K562 (cell line): ENCODE measurements at regions not wholly inside any gene's neighbourhood (a gene's known extent, or its start where the extent isn't known, plus 50 kb on each side); places are given as distances from the start of the nearest gene placed in this dataset.

ENCODE experiments used
- ATAC-seq: fragments of 200-7000 bp; cut with Tn5 transposase; 3 replicates; pipeline ENCODE4 v1.9.1; 2020; ENCODE audit warnings: moderate library complexity
- BruUV-seq: library from RNA; stranded (reverse); fragments of 400-500 nt; replicated peaks from 2 replicates; lab custom pipeline; 2021; lab: Mats Ljungman, UMichigan
- CTCF ChIA-PET: fragments of 300-600 bp; formaldehyde crosslinking; extraction: SDS; loops from one replicate; lab custom pipeline; 2021; ENCODE audit warnings: low intra/inter-chr PET ratio; lab: Yijun Ruan, JAX
- POLR2A ChIA-PET: fragments of 300-600, 350-650 bp; sonication (Branson Sonifier 250); formaldehyde crosslinking; extraction: SDS; loops from one replicate; lab custom pipeline; 2021; ENCODE audit warnings: antibody characterized with exemption, inconsistent platforms; lab: Yijun Ruan, JAX
- DNase-seq, 4 experiments: peaks; one replicate each; pipeline versions ENCODE4 v3.0.0 to v3.0.0-alpha.2; 2011 to 2018; ENCODE audit warnings: low spot score in 3 of 4, mixed read lengths in 3 of 4; ENCODE audit errors: extremely low read depth in 1 of 4
- FAIRE-seq: peaks from 2 replicates; lab custom pipeline; 2011; peaks lifted over from hg19 to GRCh38; lab: Jason Lieb, UNC
- H2AFZ ChIP-seq: 2 replicates; pipeline ENCODE4 v1.6.0; 2011; ENCODE audit warnings: low read depth, low read length, control low read depth, inconsistent platforms
- H3K27ac ChIP-seq: fragments of 200-600 bp; 3 replicates; pipeline ENCODE4 v1.8.0; 2011; ENCODE audit warnings: low read depth, mild to moderate bottlenecking, control low read depth, inconsistent platforms, low read length, moderate library complexity, mixed read lengths; ENCODE audit errors: extremely low read depth
- H3K27me3 ChIP-seq, 2 experiments: fragments of 300-600 bp in 1 of 2; 2 replicates in 1 of 2; 3 replicates in 1 of 2; pipeline versions ENCODE4 v1.6.0 to v1.8.0; 2011; ENCODE audit warnings: inconsistent platforms in 2 of 2, low read length in 2 of 2, mild to moderate bottlenecking in 1 of 2, mixed read lengths in 1 of 2, moderate library complexity in 1 of 2; ENCODE audit not compliant: control insufficient read depth in 2 of 2, insufficient read depth in 2 of 2
- H3K36me3 ChIP-seq: fragments of 300-600 bp; 3 replicates; pipeline ENCODE4 v1.8.0; 2011; ENCODE audit warnings: mild to moderate bottlenecking, low read length, inconsistent platforms; ENCODE audit not compliant: control insufficient read depth, insufficient read depth
- H3K4me1 ChIP-seq, 2 experiments: fragments of 200-600 bp in 1 of 2; replicated peaks in 1 of 2; 2 replicates in 1 of 2; 3 replicates in 1 of 2; pipeline versions ENCODE4 v1.5.1 to v1.8.0; 2011; ENCODE audit warnings: inconsistent platforms in 2 of 2, low read length in 2 of 2, mild to moderate bottlenecking in 1 of 2, mixed read lengths in 1 of 2, moderate library complexity in 1 of 2; ENCODE audit not compliant: control insufficient read depth in 2 of 2, insufficient read depth in 2 of 2
- H3K4me2 ChIP-seq: 2 replicates; pipeline ENCODE4 v1.6.1; 2011; ENCODE audit warnings: low read length, control low read depth, inconsistent platforms, mixed read lengths; ENCODE audit not compliant: insufficient read depth
- H3K4me3 ChIP-seq: fragments of 200-600 bp; sonication (generic), shearing (Covaris generic); 2 replicates; pipeline ENCODE4 v1.5.1; 2016; ENCODE audit warnings: control low read depth, inconsistent platforms
- H3K79me2 ChIP-seq: fragments of 200-600 bp; 3 replicates; pipeline ENCODE4 v1.8.0; 2011; ENCODE audit warnings: low read length, inconsistent platforms; ENCODE audit not compliant: control insufficient read depth, insufficient read depth
- H3K9ac ChIP-seq, 2 experiments: 2 replicates each; pipeline versions ENCODE4 v1.6.0 to v1.6.1; 2011; ENCODE audit warnings: low read depth in 2 of 2, low read length in 2 of 2, control low read depth in 1 of 2, inconsistent platforms in 1 of 2, mild to moderate bottlenecking in 1 of 2, mixed read lengths in 1 of 2; ENCODE audit not compliant: insufficient read depth in 1 of 2
- H3K9me1 ChIP-seq: one replicate; pipeline ENCODE4 v1.6.0; 2011; ENCODE audit warnings: inconsistent platforms, mild to moderate bottlenecking, low read length, moderate library complexity; ENCODE audit not compliant: control insufficient read depth, insufficient read depth
- H3K9me3 ChIP-seq: replicated peaks from 2 replicates; pipeline ENCODE4 v1.5.1; 2011; ENCODE audit warnings: low read depth, low read length, inconsistent platforms; ENCODE audit not compliant: control insufficient read depth, insufficient read depth
- H4K20me1 ChIP-seq: replicated peaks from 2 replicates; pipeline ENCODE4 v1.6.1; 2011; ENCODE audit warnings: low read length, inconsistent platforms, mixed read lengths; ENCODE audit not compliant: control insufficient read depth, insufficient read depth
- CREM ChIP-seq: IDR thresholded peaks from 2 replicates; pipeline ENCODE4 v1.6.1; 2014; ENCODE audit warnings: antibody characterized with exemption, low read depth
- DACH1 ChIP-seq: fragments of 450-650 bp; IDR thresholded peaks from 2 replicates; pipeline ENCODE4 v1.6.1; 2018; ENCODE audit not compliant: partially characterized antibody
- FOXM1 ChIP-seq, 2 experiments: fragments of 450-650 bp in 1 of 2; sonication (generic) in 1 of 2; formaldehyde crosslinking in 1 of 2; IDR thresholded peaks; 2 replicates each; pipeline versions ENCODE4 v1.6.1 to v1.9.0; 2017 to 2022; ENCODE audit warnings: low read depth in 2 of 2, mild to moderate bottlenecking in 2 of 2, missing genetic modification reagents in 1 of 2, moderate library complexity in 1 of 2
- LARP7 ChIP-seq: fragments of 450-650 bp; IDR thresholded peaks from 2 replicates; pipeline ENCODE4 v1.6.1; 2016
- NFATC3 ChIP-seq: fragments of 450-650 bp; IDR thresholded peaks from 2 replicates; pipeline ENCODE4 v1.6.1; 2017; ENCODE audit warnings: mild to moderate bottlenecking
- NFIC ChIP-seq: fragments of 450-650 bp; IDR thresholded peaks from 2 replicates; pipeline ENCODE4 v1.6.1; 2017; ENCODE audit warnings: mild to moderate bottlenecking, inconsistent platforms
- PHF20 ChIP-seq: fragments of 450-650 bp; IDR thresholded peaks from 2 replicates; pipeline ENCODE4 v1.6.1; 2018; ENCODE audit not compliant: partially characterized antibody
- POLR2A ChIP-seq: fragments of 450-650 bp; conservative IDR thresholded peaks from 2 replicates; pipeline ENCODE4 v1.6.1; 2016
- PRPF4 ChIP-seq: fragments of 200-400 bp; formaldehyde crosslinking; IDR thresholded peaks from one replicate; pipeline ENCODE4 v1.6.1; 2017; ENCODE audit warnings: low read length, low read depth, mild to moderate bottlenecking; ENCODE audit not compliant: insufficient read depth, poor library complexity, severe bottlenecking
- SETDB1 ChIP-seq: IDR thresholded peaks from one replicate; pipeline ENCODE4 v1.6.1; 2012; ENCODE audit warnings: low read length, control low read depth, inconsistent platforms
- SIN3B ChIP-seq: fragments of 450-650 bp; IDR thresholded peaks from 2 replicates; pipeline ENCODE4 v1.6.1; 2017; ENCODE audit warnings: low read depth, mild to moderate bottlenecking, moderate library complexity
- SP1 ChIP-seq: sonication (generic); formaldehyde crosslinking; IDR thresholded peaks from 2 replicates; pipeline ENCODE4 v1.8.1; 2022; ENCODE audit warnings: mild to moderate bottlenecking, missing genetic modification reagents
- TAL1 ChIP-seq: fragments of 450-650 bp; IDR thresholded peaks from 2 replicates; pipeline ENCODE4 v1.6.1; 2016; ENCODE audit warnings: mild to moderate bottlenecking
- TBL1XR1 ChIP-seq, 2 experiments: IDR thresholded peaks; 2 replicates each; pipeline ENCODE4 v1.6.1; 2012; ENCODE audit warnings: improper control_type of control experiment in 2 of 2, low read length in 2 of 2, mild to moderate bottlenecking in 1 of 2
- ZFP36 ChIP-seq: fragments of 150-350 bp; IDR thresholded peaks from 2 replicates; pipeline ENCODE4 v1.6.1; 2018; ENCODE audit warnings: low read length, low read depth; ENCODE audit not compliant: partially characterized antibody
- ZNF134 ChIP-seq: fragments of 250-450 bp; sonication (Bioruptor Pico); conservative IDR thresholded peaks from 2 replicates; pipeline ENCODE4 v1.4.0; 2020
- ZNF3 ChIP-seq: fragments of 250-450 bp; sonication (Bioruptor Pico); IDR thresholded peaks from 2 replicates; pipeline ENCODE4 v1.5.0; 2021; ENCODE audit warnings: mild to moderate bottlenecking, moderate library complexity
- WGBS: fragments of 100-300 bp; shearing (Covaris generic); methylation state at CpG from one replicate; pipeline ENCODE4 v1.1.6; 2016; ENCODE audit warnings: low coverage, mixed read lengths; ENCODE audit not compliant: insufficient coverage; ENCODE audit errors: missing lambda C conversion rate; 5-methylcytosine and 5-hydroxymethylcytosine counted together
- in situ Hi-C: fragments of 300-500 bp; cut with MboI; formaldehyde crosslinking; loops from 4 replicates; pipeline ENCODE4 v1.15.0; 2018; ENCODE audit warnings: inconsistent platforms, mixed read lengths
- intact Hi-C: fragments of 100-400 bp; cut with micrococcal nuclease; formaldehyde crosslinking; loops from 2 replicates; pipeline ENCODE4 v1.14.2; 2022
- TF ChIP-seq, protein P1 (sequence below): fragments of 250-450 bp; sonication (Bioruptor Pico); IDR thresholded peaks from 2 replicates; pipeline ENCODE4 v1.5.0; 2021; ENCODE audit warnings: mild to moderate bottlenecking, borderline replicate concordance
- TF ChIP-seq, protein P2 (sequence below): fragments of 450-650 bp; IDR thresholded peaks from 2 replicates; pipeline ENCODE4 v1.6.1; 2014; ENCODE audit warnings: low read depth, mild to moderate bottlenecking, moderate library complexity, borderline replicate concordance
- TF ChIP-seq, protein P3 (sequence below): sonication (generic); IDR thresholded peaks from 2 replicates; pipeline ENCODE4 v1.6.1; 2016

DNA sequence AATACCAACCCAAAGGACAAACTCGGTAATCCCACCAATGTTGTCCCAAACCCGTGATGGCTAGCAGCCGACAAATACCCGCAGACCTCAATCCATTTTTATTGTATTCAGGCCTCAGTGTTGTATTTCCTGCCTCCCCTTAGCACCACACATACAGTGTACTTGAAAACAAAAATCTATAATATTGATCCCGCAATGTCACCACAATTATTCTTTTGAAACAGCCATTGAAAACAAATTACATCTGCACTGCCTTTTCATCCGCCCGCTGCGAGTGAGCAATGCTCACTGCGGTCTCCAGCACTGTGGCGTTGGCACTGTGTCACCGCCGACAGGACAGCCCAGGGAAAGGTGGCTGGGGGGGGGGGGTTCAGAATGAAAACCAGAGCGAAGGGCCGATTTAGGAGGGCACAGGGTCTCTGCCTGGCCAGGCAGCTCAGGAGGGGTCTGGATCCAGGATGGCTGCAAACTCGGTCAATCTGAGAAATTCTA lies 385.8 kb upstream of the ZNF507 start (continued):
- TF ChIP-seq SP1 (CRISPR knock-in tag) (no peak), POLR2A (no peak), TAL1 (no peak), PRPF4 (no peak)
- TF ChIP-seq, protein P1, sequence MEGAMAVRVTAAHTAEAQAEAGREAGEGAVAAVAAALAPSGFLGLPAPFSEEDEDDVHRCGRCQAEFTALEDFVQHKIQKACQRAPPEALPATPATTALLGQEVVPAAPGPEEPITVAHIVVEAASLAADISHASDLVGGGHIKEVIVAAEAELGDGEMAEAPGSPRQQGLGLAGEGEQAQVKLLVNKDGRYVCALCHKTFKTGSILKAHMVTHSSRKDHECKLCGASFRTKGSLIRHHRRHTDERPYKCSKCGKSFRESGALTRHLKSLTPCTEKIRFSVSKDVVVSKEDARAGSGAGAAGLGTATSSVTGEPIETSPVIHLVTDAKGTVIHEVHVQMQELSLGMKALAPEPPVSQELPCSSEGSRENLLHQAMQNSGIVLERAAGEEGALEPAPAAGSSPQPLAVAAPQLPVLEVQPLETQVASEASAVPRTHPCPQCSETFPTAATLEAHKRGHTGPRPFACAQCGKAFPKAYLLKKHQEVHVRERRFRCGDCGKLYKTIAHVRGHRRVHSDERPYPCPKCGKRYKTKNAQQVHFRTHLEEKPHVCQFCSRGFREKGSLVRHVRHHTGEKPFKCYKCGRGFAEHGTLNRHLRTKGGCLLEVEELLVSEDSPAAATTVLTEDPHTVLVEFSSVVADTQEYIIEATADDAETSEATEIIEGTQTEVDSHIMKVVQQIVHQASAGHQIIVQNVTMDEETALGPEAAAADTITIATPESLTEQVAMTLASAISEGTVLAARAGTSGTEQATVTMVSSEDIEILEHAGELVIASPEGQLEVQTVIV, result no peak

DNA sequence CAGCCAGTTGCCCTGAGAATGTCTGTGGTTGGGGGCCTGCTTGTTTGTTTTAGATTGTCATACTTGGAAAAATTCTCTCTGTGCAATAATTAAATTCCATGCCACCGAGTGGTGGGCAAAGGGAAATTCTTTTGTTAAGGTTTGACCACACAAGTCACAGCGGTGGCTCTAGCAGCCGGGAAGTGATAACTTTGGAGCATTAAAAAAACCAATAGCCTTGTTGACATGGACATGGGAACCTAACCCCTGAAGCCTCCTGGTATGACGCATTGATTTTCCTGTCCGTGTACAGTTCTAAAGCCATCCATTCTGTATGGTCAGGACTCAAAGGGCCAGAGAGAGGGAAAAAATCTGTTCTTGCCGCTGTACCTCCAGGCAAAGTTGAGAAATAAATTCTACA lies 384.9 kb upstream of the ZNF507 start:
- intact Hi-C loops (no loop called here), in situ Hi-C loops (no loop called here)
- H3K4me1 ChIP-seq, result no peaks in the 10 kb centered on the region
- BruUV-seq, result no TSS peak
- H2AFZ ChIP-seq, result no peak overlapping the region
- H3K4me2 ChIP-seq, result no peak overlapping the region
- no peaks in the 10 kb centered on the region for H3K79me2 ChIP-seq
- H3K9me3 ChIP-seq, result no peaks in the 10 kb centered on the region
- no peak overlapping the region for H3K9ac ChIP-seq
- ChIA-PET POLR2A (no interaction called here), CTCF (no interaction called here)
- DNase-seq (no peak), ATAC-seq (no peak), FAIRE-seq (no peak)
- H3K9me1 ChIP-seq, result no peaks in the 10 kb centered on the region
- H3K36me3 ChIP-seq, result no peaks in the 10 kb centered on the region
- H4K20me1 ChIP-seq, result peaks cover 2% of the 10 kb centered on the region; the same call in 1 of the 2 replicates
- 2% methylated on average over 6 of the region's 6 CpGs for WGBS
- no peak overlapping the region for H3K4me3 ChIP-seq
- peaks cover 8 to 15% of the 10 kb centered on the region in 2 experiments; a peak in 3 of 5 replicates for H3K27me3 ChIP-seq
- H3K27ac ChIP-seq, result no peak overlapping the region
- TF ChIP-seq NFATC3 (no peak), PHF20 (no peak), ZFP36 (no peak), DACH1 (no peak), SETDB1 (no peak), LARP7 (no peak), NFIC (no peak), ZNF134 (CRISPR knock-in tag) (no peak), SIN3B (no peak), TBL1XR1 (IDR thresholded peaks at IDR 0.05; ENCODE audit: low read length in 2 of 2) (no peak), ZNF3 (CRISPR knock-in tag) (no peak), CREM (no peak), FOXM1 (IDR thresholded peaks at IDR 0.05; ENCODE audit: low read depth) (no peak), FOXM1 (CRISPR knock-in tag; IDR thresholded peaks at IDR 0.05; ENCODE audit: low read depth) (no peak)
- TF ChIP-seq, protein P2, sequence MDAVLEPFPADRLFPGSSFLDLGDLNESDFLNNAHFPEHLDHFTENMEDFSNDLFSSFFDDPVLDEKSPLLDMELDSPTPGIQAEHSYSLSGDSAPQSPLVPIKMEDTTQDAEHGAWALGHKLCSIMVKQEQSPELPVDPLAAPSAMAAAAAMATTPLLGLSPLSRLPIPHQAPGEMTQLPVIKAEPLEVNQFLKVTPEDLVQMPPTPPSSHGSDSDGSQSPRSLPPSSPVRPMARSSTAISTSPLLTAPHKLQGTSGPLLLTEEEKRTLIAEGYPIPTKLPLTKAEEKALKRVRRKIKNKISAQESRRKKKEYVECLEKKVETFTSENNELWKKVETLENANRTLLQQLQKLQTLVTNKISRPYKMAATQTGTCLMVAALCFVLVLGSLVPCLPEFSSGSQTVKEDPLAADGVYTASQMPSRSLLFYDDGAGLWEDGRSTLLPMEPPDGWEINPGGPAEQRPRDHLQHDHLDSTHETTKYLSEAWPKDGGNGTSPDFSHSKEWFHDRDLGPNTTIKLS, result no peak
- TF ChIP-seq, protein P3, sequence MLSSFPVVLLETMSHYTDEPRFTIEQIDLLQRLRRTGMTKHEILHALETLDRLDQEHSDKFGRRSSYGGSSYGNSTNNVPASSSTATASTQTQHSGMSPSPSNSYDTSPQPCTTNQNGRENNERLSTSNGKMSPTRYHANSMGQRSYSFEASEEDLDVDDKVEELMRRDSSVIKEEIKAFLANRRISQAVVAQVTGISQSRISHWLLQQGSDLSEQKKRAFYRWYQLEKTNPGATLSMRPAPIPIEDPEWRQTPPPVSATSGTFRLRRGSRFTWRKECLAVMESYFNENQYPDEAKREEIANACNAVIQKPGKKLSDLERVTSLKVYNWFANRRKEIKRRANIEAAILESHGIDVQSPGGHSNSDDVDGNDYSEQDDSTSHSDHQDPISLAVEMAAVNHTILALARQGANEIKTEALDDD, result no peak
